ENCODE measurements at regions not wholly inside any gene's neighbourhood (a gene's known extent, or its start where the extent isn't known, plus 50 kb on each side); places are given as distances from the start of the nearest gene placed in this dataset.

DNA sequence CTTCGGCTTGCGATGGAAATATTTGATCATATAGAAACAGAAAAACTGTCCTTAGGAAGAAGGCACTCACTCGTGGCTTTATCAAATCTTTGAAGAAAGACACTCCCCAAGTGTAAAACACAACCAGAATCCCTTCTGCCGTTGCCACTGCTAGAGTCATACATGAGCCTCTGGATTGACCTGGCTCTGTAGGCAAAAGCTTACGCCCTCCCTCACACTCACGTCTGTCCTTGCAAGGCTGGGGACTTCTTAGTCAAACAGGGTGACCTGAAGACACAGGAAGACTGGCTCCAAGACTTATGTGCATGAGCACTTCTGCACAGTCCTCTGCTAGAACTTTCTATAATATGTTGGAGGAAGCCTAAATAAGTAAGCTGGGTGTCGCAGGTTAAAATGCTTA is 135.4 kb upstream of the MDFIC start:
- H2AFZ ChIP-seq (ENCODE audit: low read length) = no peak overlapping the region
- DNase-seq (ENCODE audit: low spot score) = no peak
- no peaks in the 10 kb centered on the region for H3K9me3 ChIP-seq (ENCODE audit: low read length)
- no peak for TF ChIP-seq EZH2phosphoT487 (IDR thresholded peaks at IDR 0.05; ENCODE audit: borderline replicate concordance, low read depth, low read length)
- TF ChIP-seq, protein P1, sequence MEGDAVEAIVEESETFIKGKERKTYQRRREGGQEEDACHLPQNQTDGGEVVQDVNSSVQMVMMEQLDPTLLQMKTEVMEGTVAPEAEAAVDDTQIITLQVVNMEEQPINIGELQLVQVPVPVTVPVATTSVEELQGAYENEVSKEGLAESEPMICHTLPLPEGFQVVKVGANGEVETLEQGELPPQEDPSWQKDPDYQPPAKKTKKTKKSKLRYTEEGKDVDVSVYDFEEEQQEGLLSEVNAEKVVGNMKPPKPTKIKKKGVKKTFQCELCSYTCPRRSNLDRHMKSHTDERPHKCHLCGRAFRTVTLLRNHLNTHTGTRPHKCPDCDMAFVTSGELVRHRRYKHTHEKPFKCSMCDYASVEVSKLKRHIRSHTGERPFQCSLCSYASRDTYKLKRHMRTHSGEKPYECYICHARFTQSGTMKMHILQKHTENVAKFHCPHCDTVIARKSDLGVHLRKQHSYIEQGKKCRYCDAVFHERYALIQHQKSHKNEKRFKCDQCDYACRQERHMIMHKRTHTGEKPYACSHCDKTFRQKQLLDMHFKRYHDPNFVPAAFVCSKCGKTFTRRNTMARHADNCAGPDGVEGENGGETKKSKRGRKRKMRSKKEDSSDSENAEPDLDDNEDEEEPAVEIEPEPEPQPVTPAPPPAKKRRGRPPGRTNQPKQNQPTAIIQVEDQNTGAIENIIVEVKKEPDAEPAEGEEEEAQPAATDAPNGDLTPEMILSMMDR (conservative IDR thresholded peaks at IDR 0.05; ENCODE audit: low read length) = no peak
- ChIA-PET POLR2A (no interaction called here), CTCF (ENCODE audit: unreplicated experiment) (no interaction called here)
- no TSS peak for BruUV-seq (replicated peaks)
- no peaks in the 10 kb centered on the region for H3K36me3 ChIP-seq (ENCODE audit: insufficient read depth, low read length)
- no peaks in the 10 kb centered on the region for H3K4me1 ChIP-seq (ENCODE audit: insufficient read depth, low read length, poor library complexity, severe bottlenecking)
- no peak overlapping the region for H3K4me2 ChIP-seq (ENCODE audit: low read length)
- intact Hi-C loops (cut with micrococcal nuclease; ENCODE audit: unreplicated experiment) = no loop called here
- H3K27ac ChIP-seq (ENCODE audit: low read depth, low read length, poor library complexity, severe bottlenecking) = no peak overlapping the region
- H3K9me2 ChIP-seq (ENCODE audit: insufficient read depth, low read length) = no peaks in the 10 kb centered on the region
- no peaks in the 10 kb centered on the region for H4K20me1 ChIP-seq (ENCODE audit: insufficient read depth, low read length)
- H3K4me3 ChIP-seq (ENCODE audit: low read depth, low read length, poor library complexity, severe bottlenecking) = no peak overlapping the region
- no peaks in the 10 kb centered on the region for H3K79me2 ChIP-seq (ENCODE audit: insufficient read depth, low read depth, low read length)

DNA sequence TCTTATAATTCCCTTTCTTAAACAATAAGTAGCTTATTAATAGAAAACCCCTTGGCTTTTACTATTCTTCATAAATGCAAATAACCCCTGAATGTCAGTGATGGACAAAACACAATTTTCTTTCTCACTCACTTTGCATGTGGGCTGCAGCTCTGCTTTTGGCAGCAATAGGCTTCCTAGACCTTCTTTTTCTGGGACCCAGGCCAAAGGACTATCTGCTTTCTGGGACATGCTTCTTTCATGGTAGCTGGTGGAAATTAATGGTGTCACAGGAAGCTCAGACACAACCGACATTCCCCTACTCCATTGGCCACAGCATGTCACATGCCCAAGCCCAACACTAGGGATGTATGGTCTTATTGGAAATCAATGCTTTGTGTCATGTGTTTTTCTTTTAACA is 134.3 kb upstream of the MDFIC start:
- H2AFZ ChIP-seq (ENCODE audit: low read length) = no peak overlapping the region
- H3K27ac ChIP-seq (ENCODE audit: low read depth, low read length, poor library complexity, severe bottlenecking) = no peak overlapping the region
- intact Hi-C loops (cut with micrococcal nuclease; ENCODE audit: unreplicated experiment) = no loop called here
- no peaks in the 10 kb centered on the region for H3K79me2 ChIP-seq (ENCODE audit: insufficient read depth, low read depth, low read length)
- no TSS peak for BruUV-seq (replicated peaks)
- POLR2A ChIA-PET = no interaction called here
- no peaks in the 10 kb centered on the region for H3K4me1 ChIP-seq (ENCODE audit: insufficient read depth, low read length, poor library complexity, severe bottlenecking)
- CTCF ChIA-PET (ENCODE audit: unreplicated experiment) = no interaction called here
- H3K4me3 ChIP-seq (ENCODE audit: low read depth, low read length, poor library complexity, severe bottlenecking) = no peak overlapping the region
- H3K9me3 ChIP-seq (ENCODE audit: low read length) = no peaks in the 10 kb centered on the region
- H4K20me1 ChIP-seq (ENCODE audit: insufficient read depth, low read length) = no peaks in the 10 kb centered on the region
- TF ChIP-seq, protein P1 (conservative IDR thresholded peaks at IDR 0.05; ENCODE audit: low read length) = no peak
- TF ChIP-seq EZH2phosphoT487 (IDR thresholded peaks at IDR 0.05; ENCODE audit: borderline replicate concordance, low read depth, low read length) = no peak
- DNase-seq (ENCODE audit: low spot score) = no peak
- no peaks in the 10 kb centered on the region for H3K9me2 ChIP-seq (ENCODE audit: insufficient read depth, low read length)
- H3K36me3 ChIP-seq (ENCODE audit: insufficient read depth, low read length) = no peaks in the 10 kb centered on the region
- no peak overlapping the region for H3K4me2 ChIP-seq (ENCODE audit: low read length)

DNA sequence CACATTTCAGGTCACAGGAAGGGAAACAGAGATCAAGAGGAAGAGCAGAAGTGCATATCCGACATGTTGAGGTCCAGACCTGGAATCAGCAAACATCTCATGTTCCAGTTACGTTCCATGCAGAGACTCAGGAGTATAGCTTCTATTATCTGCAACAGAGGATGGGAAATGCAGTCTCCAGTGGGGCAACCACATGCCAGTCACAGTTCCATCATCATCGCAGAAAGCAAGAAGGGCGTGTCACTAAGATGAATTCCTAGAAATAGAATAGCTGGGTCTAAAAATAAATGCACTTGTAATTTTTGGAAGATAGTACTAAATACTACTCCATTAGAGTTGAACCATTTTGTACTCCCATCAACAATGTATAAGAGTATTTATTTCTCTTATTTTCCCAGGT is 133.2 kb upstream of the MDFIC start:
- CTCF ChIA-PET (ENCODE audit: unreplicated experiment) = no interaction called here
- intact Hi-C loops (cut with micrococcal nuclease; ENCODE audit: unreplicated experiment) = no loop called here

More for the DNA sequence above, 133.2 kb upstream of the MDFIC start:
- TF ChIP-seq EZH2phosphoT487 (IDR thresholded peaks at IDR 0.05; ENCODE audit: borderline replicate concordance, low read depth, low read length) = no peak
- TF ChIP-seq, protein P1 (conservative IDR thresholded peaks at IDR 0.05; ENCODE audit: low read length) = no peak
- H3K9me2 ChIP-seq (ENCODE audit: insufficient read depth, low read length) = no peaks in the 10 kb centered on the region
- no peaks in the 10 kb centered on the region for H3K4me1 ChIP-seq (ENCODE audit: insufficient read depth, low read length, poor library complexity, severe bottlenecking)
- H4K20me1 ChIP-seq (ENCODE audit: insufficient read depth, low read length) = no peaks in the 10 kb centered on the region
- H3K9me3 ChIP-seq (ENCODE audit: low read length) = no peaks in the 10 kb centered on the region
- BruUV-seq (replicated peaks) = no TSS peak
- no peaks in the 10 kb centered on the region for H3K79me2 ChIP-seq (ENCODE audit: insufficient read depth, low read depth, low read length)
- no peak overlapping the region for H3K4me3 ChIP-seq (ENCODE audit: low read depth, low read length, poor library complexity, severe bottlenecking)
- no peak overlapping the region for H3K27ac ChIP-seq (ENCODE audit: low read depth, low read length, poor library complexity, severe bottlenecking)
- H3K36me3 ChIP-seq (ENCODE audit: insufficient read depth, low read length) = no peaks in the 10 kb centered on the region
- DNase-seq (ENCODE audit: low spot score) = no peak
- no peak overlapping the region for H3K4me2 ChIP-seq (ENCODE audit: low read length)
- no peak overlapping the region for H2AFZ ChIP-seq (ENCODE audit: low read length)
- POLR2A ChIA-PET = no interaction called here

Data from OCI-LY7 (cell line).